Vagina (tissue), 2 donors: ENCODE measurements at regions not wholly inside any gene's neighbourhood (a gene's known extent, or its start where the extent isn't known, plus 50 kb on each side); places are given as distances from the start of the nearest gene placed in this dataset.

Source experiments
- POLR2AphosphoS5 ChIP-seq, 2 donors: sonication (generic); formaldehyde crosslinking; IDR thresholded peaks; one replicate each; pipeline ENCODE4 v1.9.0; 2017; ENCODE audit warnings: antibody characterized with exemption in 2 of 2, mild to moderate bottlenecking in 2 of 2, low read depth in 1 of 2; ENCODE audit not compliant: insufficient read depth in 1 of 2
- TF ChIP-seq, protein P1 (sequence below), 3 experiments: fragments of 450-650 bp in 2 of 3; fragments of 200-600 bp in 1 of 3; sonication (generic) in 1 of 3; IDR thresholded peaks; one replicate each; pipeline ENCODE4 v1.5.1; 2017 to 2019; ENCODE audit warnings: antibody characterized with exemption in 3 of 3, mild to moderate bottlenecking in 2 of 3, moderate library complexity in 2 of 3

DNA sequence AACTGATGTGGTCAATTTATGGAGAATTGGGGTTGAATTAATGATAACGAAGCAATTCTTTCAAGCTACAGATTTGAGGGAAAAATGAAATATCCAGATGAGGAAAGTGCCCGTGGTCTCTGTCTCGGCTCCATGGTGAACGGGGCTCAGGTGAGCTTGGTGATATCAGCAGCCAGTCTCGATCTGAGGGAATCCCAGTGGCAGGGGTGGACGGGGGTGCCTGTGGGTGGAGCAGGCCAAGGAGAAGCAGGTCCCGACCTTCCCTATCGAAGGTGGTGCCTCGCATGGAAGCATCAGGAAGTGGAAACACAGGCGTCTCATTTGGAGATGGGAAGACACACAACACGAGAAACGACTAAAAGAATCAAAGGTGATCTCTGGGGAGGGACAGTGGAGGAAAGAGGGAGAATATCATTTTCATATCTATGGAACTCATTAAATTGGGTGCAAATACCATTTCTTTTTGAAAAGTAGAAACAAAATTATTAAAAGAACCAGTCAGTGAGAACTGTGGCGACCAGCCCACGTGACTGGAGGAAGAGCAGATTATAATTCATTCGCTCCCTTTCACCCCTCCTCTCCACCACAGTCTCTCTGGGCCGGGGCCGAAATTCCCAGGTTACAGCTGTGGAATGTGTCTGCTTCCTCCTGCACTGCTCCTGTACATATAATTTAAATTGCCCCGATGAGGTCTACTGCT, 354.3 kb upstream of the SFSWAP start:
- TF ChIP-seq, protein P1, sequence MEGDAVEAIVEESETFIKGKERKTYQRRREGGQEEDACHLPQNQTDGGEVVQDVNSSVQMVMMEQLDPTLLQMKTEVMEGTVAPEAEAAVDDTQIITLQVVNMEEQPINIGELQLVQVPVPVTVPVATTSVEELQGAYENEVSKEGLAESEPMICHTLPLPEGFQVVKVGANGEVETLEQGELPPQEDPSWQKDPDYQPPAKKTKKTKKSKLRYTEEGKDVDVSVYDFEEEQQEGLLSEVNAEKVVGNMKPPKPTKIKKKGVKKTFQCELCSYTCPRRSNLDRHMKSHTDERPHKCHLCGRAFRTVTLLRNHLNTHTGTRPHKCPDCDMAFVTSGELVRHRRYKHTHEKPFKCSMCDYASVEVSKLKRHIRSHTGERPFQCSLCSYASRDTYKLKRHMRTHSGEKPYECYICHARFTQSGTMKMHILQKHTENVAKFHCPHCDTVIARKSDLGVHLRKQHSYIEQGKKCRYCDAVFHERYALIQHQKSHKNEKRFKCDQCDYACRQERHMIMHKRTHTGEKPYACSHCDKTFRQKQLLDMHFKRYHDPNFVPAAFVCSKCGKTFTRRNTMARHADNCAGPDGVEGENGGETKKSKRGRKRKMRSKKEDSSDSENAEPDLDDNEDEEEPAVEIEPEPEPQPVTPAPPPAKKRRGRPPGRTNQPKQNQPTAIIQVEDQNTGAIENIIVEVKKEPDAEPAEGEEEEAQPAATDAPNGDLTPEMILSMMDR (IDR thresholded peaks at IDR 0.05), result no peak
- no peak for TF ChIP-seq POLR2AphosphoS5 (IDR thresholded peaks at IDR 0.05; ENCODE audit: insufficient read depth in 1 of 2, low read depth in 1 of 2)
